H1 (cell line): ENCODE measurements at regions not wholly inside any gene's neighbourhood (a gene's known extent, or its start where the extent isn't known, plus 50 kb on each side); places are given as distances from the start of the nearest gene placed in this dataset.

Experiments used
- CTCF ChIA-PET: fragments of 300-600 bp; sonication (Branson Sonifier 250); formaldehyde crosslinking; loops from one replicate; lab custom pipeline; 2021; ENCODE audit not compliant: partially characterized antibody; lab: Charles Lee
- POLR2A ChIA-PET: fragments of 300-600 bp; sonication (Branson Sonifier 250); formaldehyde crosslinking; loops from one replicate; lab custom pipeline; 2021; ENCODE audit warnings: inconsistent platforms; ENCODE audit not compliant: partially characterized antibody; lab: Charles Lee
- DNase-seq, 2 experiments: peaks; one replicate each; pipeline versions ENCODE4 v3.0.0 to v3.0.0-alpha.2; 2010 to 2022; ENCODE audit warnings: low spot score in 2 of 2, low read depth in 1 of 2, mixed read lengths in 1 of 2
- FAIRE-seq: peaks from 2 replicates; lab custom pipeline; 2011; peaks lifted over from hg19 to GRCh38; lab: Jason Lieb, UNC
- H2AFZ ChIP-seq: 2 replicates; pipeline ENCODE4 v1.8.1; 2012; ENCODE audit warnings: low read length, inconsistent platforms
- H2AK5ac ChIP-seq: 2 replicates; pipeline ENCODE4 v1.6.1; 2013; ENCODE audit warnings: low read depth, low read length
- H2BK120ac ChIP-seq: replicated peaks from 2 replicates; pipeline ENCODE3; 2013; ENCODE audit warnings: low read depth, low read length, inconsistent platforms
- H2BK12ac ChIP-seq: 2 replicates; pipeline ENCODE4 v1.6.1; 2013; ENCODE audit warnings: low read depth, low read length
- H2BK15ac ChIP-seq: 2 replicates; pipeline ENCODE4 v1.6.1; 2013; ENCODE audit warnings: low read length
- H2BK20ac ChIP-seq: 2 replicates; pipeline ENCODE4 v1.6.1; 2013; ENCODE audit warnings: low read length
- H2BK5ac ChIP-seq: 2 replicates; pipeline ENCODE4 v1.6.1; 2013; ENCODE audit warnings: low read depth, low read length
- H3K14ac ChIP-seq: 2 replicates; pipeline ENCODE4 v1.6.1; 2013; ENCODE audit warnings: inconsistent platforms; ENCODE audit not compliant: insufficient read length
- H3K18ac ChIP-seq: 2 replicates; pipeline ENCODE4 v1.6.1; 2013; ENCODE audit warnings: low read length; ENCODE audit errors: extremely low read depth
- H3K23ac ChIP-seq: 2 replicates; pipeline ENCODE4 v1.6.1; 2013; ENCODE audit warnings: inconsistent platforms; ENCODE audit not compliant: insufficient read length
- H3K23me2 ChIP-seq: 2 replicates; pipeline ENCODE4 v1.6.1; 2013; ENCODE audit warnings: low read depth, low read length
- H3K27ac ChIP-seq: 2 replicates; pipeline ENCODE4 v1.6.1; 2011; ENCODE audit warnings: low read depth, low read length, inconsistent platforms
- H3K27me3 ChIP-seq, 4 experiments: replicated peaks in 1 of 4; 1 replicate in 1 of 4; 2 replicates in 3 of 4; pipeline versions ENCODE4 v1.6.1 to v1.8.1; 2011 to 2013; ENCODE audit warnings: low read length in 3 of 4, mild to moderate bottlenecking in 3 of 4, inconsistent platforms in 2 of 4, mixed read lengths in 2 of 4, moderate library complexity in 1 of 4; ENCODE audit not compliant: control insufficient read depth in 3 of 4, insufficient read depth in 3 of 4; ENCODE audit errors: extremely low read depth in 1 of 4
- H3K36me3 ChIP-seq, 4 experiments: 2 replicates each; pipeline versions ENCODE4 v1.6.1 to v1.8.1; 2011 to 2013; ENCODE audit warnings: mild to moderate bottlenecking in 4 of 4, low read length in 3 of 4, moderate library complexity in 2 of 4, control low read depth in 1 of 4, inconsistent platforms in 1 of 4; ENCODE audit not compliant: insufficient read depth in 4 of 4, control insufficient read depth in 2 of 4
- H3K4ac ChIP-seq: replicated peaks from 2 replicates; pipeline ENCODE3; 2013; ENCODE audit warnings: low read length, low read depth, mixed read lengths, inconsistent platforms; ENCODE audit not compliant: insufficient read length
- H3K4me1 ChIP-seq, 4 experiments: replicated peaks in 1 of 4; 1 replicate in 1 of 4; 2 replicates in 3 of 4; pipeline versions ENCODE4 v1.6.1 to v1.8.1; 2011 to 2013; ENCODE audit warnings: low read length in 3 of 4, inconsistent platforms in 2 of 4, mixed read lengths in 1 of 4; ENCODE audit not compliant: insufficient read depth in 4 of 4, control insufficient read depth in 3 of 4
- H3K4me2 ChIP-seq, 2 experiments: 2 replicates each; pipeline versions ENCODE4 v1.6.1 to v1.8.1; 2011 to 2013; ENCODE audit warnings: low read depth in 2 of 2, low read length in 2 of 2, control low read depth in 1 of 2, inconsistent platforms in 1 of 2, mild to moderate bottlenecking in 1 of 2; ENCODE audit not compliant: insufficient read depth in 1 of 2
- H3K4me3 ChIP-seq, 4 experiments: fragments of 200-600, 300-600 bp in 1 of 4; sonication (generic), shearing (Covaris generic), sonication (Bioruptor Twin) in 1 of 4; 2 replicates each; pipeline versions ENCODE4 v1.5.1 to v1.8.1; 2011 to 2016; ENCODE audit warnings: low read length in 4 of 4, low read depth in 3 of 4, control low read depth in 2 of 4, inconsistent platforms in 2 of 4, mild to moderate bottlenecking in 2 of 4, mixed read lengths in 1 of 4, moderate library complexity in 1 of 4; ENCODE audit not compliant: insufficient read depth in 2 of 4; ENCODE audit errors: extremely low read depth in 1 of 4
- H3K56ac ChIP-seq: replicated peaks from 2 replicates; pipeline ENCODE3; 2013; ENCODE audit warnings: low read depth, mild to moderate bottlenecking, mixed read lengths, low read length, inconsistent platforms; ENCODE audit not compliant: insufficient read length
- H3K79me1 ChIP-seq: 2 replicates; pipeline ENCODE4 v1.6.1; 2013; ENCODE audit warnings: low read depth, low read length, control low read depth
- H3K79me2 ChIP-seq, 2 experiments: 2 replicates each; pipeline versions ENCODE4 v1.6.1 to v1.8.1; 2012 to 2013; ENCODE audit warnings: low read length in 2 of 2, mild to moderate bottlenecking in 2 of 2, inconsistent platforms in 1 of 2; ENCODE audit not compliant: insufficient read depth in 2 of 2, control insufficient read depth in 1 of 2
- H3K9ac ChIP-seq, 4 experiments: replicated peaks in 1 of 4; 1 replicate in 1 of 4; 2 replicates in 3 of 4; pipeline versions ENCODE4 v1.6.1 to v1.8.1; 2011 to 2013; ENCODE audit warnings: low read depth in 3 of 4, low read length in 3 of 4, control low read depth in 2 of 4, mild to moderate bottlenecking in 2 of 4, moderate library complexity in 2 of 4, inconsistent platforms in 1 of 4; ENCODE audit errors: extremely low read depth in 1 of 4
- H3K9me3 ChIP-seq, 2 experiments: 2 replicates each; pipeline versions ENCODE4 v1.6.1 to v1.8.1; 2012 to 2013; ENCODE audit warnings: mild to moderate bottlenecking in 2 of 2, moderate library complexity in 2 of 2, control low read depth in 1 of 2, inconsistent platforms in 1 of 2, low read depth in 1 of 2, low read length in 1 of 2, mixed read lengths in 1 of 2; ENCODE audit not compliant: insufficient read depth in 2 of 2
- H4K20me1 ChIP-seq, 2 experiments: replicated peaks in 1 of 2; 2 replicates each; pipeline versions ENCODE3 to v1.8.1; 2011 to 2013; ENCODE audit warnings: inconsistent platforms in 2 of 2, low read length in 2 of 2, mild to moderate bottlenecking in 1 of 2; ENCODE audit not compliant: insufficient read depth in 2 of 2, control insufficient read depth in 1 of 2
- H4K5ac ChIP-seq: 2 replicates; pipeline ENCODE4 v1.6.1; 2013; ENCODE audit warnings: low read length, low read depth, mixed read lengths, inconsistent platforms; ENCODE audit not compliant: insufficient read length
- H4K8ac ChIP-seq: 2 replicates; pipeline ENCODE4 v1.8.0; 2013; ENCODE audit warnings: mild to moderate bottlenecking, moderate library complexity, low read length, inconsistent platforms; ENCODE audit not compliant: insufficient read depth; ENCODE audit errors: extremely low read depth
- H4K91ac ChIP-seq: replicated peaks from 2 replicates; pipeline ENCODE3; 2013; ENCODE audit warnings: low read length, mixed read lengths, inconsistent platforms; ENCODE audit not compliant: insufficient read length
- CHD1 ChIP-seq: IDR thresholded peaks from 2 replicates; pipeline ENCODE4 v1.6.1; 2012; ENCODE audit warnings: low read depth, low read length, improper control_type of control experiment
- CHD2 ChIP-seq: IDR thresholded peaks from 2 replicates; pipeline ENCODE4 v1.6.1; 2012; ENCODE audit warnings: low read length, improper control_type of control experiment
- CTCF ChIP-seq, 3 experiments: IDR thresholded peaks; 1 replicate in 2 of 3; 2 replicates in 1 of 3; pipeline versions ENCODE4 v1.5.1 to v1.6.1; 2011; ENCODE audit warnings: low read length in 3 of 3, mild to moderate bottlenecking in 3 of 3, inconsistent platforms in 2 of 3, low read depth in 1 of 3, moderate library complexity in 1 of 3; ENCODE audit not compliant: insufficient read depth in 1 of 3; ENCODE audit errors: control extremely low read depth in 1 of 3
- E2F6 ChIP-seq: IDR thresholded peaks from 2 replicates; pipeline ENCODE4 v1.6.1; 2012; ENCODE audit warnings: inconsistent platforms
- EGR1 ChIP-seq: IDR thresholded peaks from 2 replicates; pipeline ENCODE4 v1.6.1; 2011; ENCODE audit warnings: low read depth, low read length, borderline replicate concordance
- FOSL1 ChIP-seq: IDR thresholded peaks from 2 replicates; pipeline ENCODE4 v1.6.1; 2011; ENCODE audit warnings: mild to moderate bottlenecking, low read depth, low read length, moderate library complexity; ENCODE audit not compliant: insufficient read depth
- HDAC6 ChIP-seq: IDR thresholded peaks from one replicate; pipeline ENCODE4 v1.7.1; 2012; ENCODE audit warnings: low read depth, mild to moderate bottlenecking, inconsistent platforms, low read length, moderate library complexity
- JUN ChIP-seq: IDR thresholded peaks from 2 replicates; pipeline ENCODE4 v1.6.1; 2011; ENCODE audit warnings: low read depth, mild to moderate bottlenecking, improper control_type of control experiment, low read length
- JUND ChIP-seq: IDR thresholded peaks from 2 replicates; pipeline ENCODE4 v1.6.1; 2011; ENCODE audit warnings: mild to moderate bottlenecking, improper control_type of control experiment, low read length
- SP4 ChIP-seq: IDR thresholded peaks from 2 replicates; pipeline ENCODE4 v1.6.1; 2012; ENCODE audit warnings: low read length, inconsistent platforms
- TAF7 ChIP-seq: optimal IDR thresholded peaks from 2 replicates; pipeline ENCODE3; 2011; ENCODE audit warnings: low read depth, mild to moderate bottlenecking, inconsistent platforms, low read length, moderate library complexity, borderline replicate concordance
- WGBS, 2 experiments: shearing (Covaris generic) in 1 of 2; methylation state at CpG; one replicate each; pipeline versions ENCODE4 v1.1.6 to v1.1.7; 2013 to 2015; ENCODE audit warnings: low lambda C conversion rate in 2 of 2, mixed read lengths in 2 of 2, inconsistent platforms in 1 of 2, low coverage in 1 of 2, missing lambda C conversion rate in 1 of 2; ENCODE audit not compliant: insufficient replicate concordance in 2 of 2, insufficient coverage in 1 of 2, insufficient read length in 1 of 2; ENCODE audit errors: extremely low coverage in 1 of 2, missing lambda C conversion rate in 1 of 2; 5-methylcytosine and 5-hydroxymethylcytosine counted together

- no peak overlapping the region for H3K4me3 ChIP-seq
- H3K4ac ChIP-seq = no peak overlapping the region
- no peak overlapping the region for H3K23ac ChIP-seq
- no peak overlapping the region for H2BK20ac ChIP-seq
- H3K79me1 ChIP-seq = no peaks in the 10 kb centered on the region
- 85% methylated on average over 19 of the region's 19 CpGs; no CpG with 5 or more reads in 1 of the 2 experiments for WGBS, 2 experiments
- H3K36me3 ChIP-seq = no peaks in the 10 kb centered on the region
- H3K14ac ChIP-seq = no peak overlapping the region
- no peak overlapping the region for H3K18ac ChIP-seq
- FAIRE-seq (no peak), DNase-seq (no peak)
- no peak overlapping the region for H2BK15ac ChIP-seq
- H3K9me3 ChIP-seq = no peaks in the 10 kb centered on the region
- no peak overlapping the region; the same call in 1 of the 2 replicates for H4K8ac ChIP-seq
- H3K9ac ChIP-seq = no peak overlapping the region
- no peak overlapping the region; the same call in 1 of the 2 replicates for H2AFZ ChIP-seq
- ChIA-PET CTCF (interaction anchor here (0.7 kb wide), 1 partner anchor 146 kb away, joined by 3 read pairs; no protein-coding TSS in a partner anchor), POLR2A (no interaction called here)
- no peak overlapping the region for H4K91ac ChIP-seq
- H3K23me2 ChIP-seq = no peaks in the 10 kb centered on the region
- no peak overlapping the region for H2BK5ac ChIP-seq
- H2BK120ac ChIP-seq = no peak overlapping the region
- no peak overlapping the region for H3K56ac ChIP-seq
- no peak overlapping the region for H4K5ac ChIP-seq
- no peaks in the 10 kb centered on the region for H3K4me1 ChIP-seq
- H3K79me2 ChIP-seq = no peaks in the 10 kb centered on the region
- no peak overlapping the region for H2AK5ac ChIP-seq
- H3K4me2 ChIP-seq = no peak overlapping the region
- H3K27me3 ChIP-seq = no peaks in the 10 kb centered on the region; a peak in 1 of 7 replicates
- H2BK12ac ChIP-seq = no peak overlapping the region
- no peak overlapping the region for H3K27ac ChIP-seq
- no peaks in the 10 kb centered on the region for H4K20me1 ChIP-seq
- no peak for TF ChIP-seq CTCF (IDR thresholded peaks at IDR 0.05; ENCODE audit: control extremely low read depth in 1 of 3, insufficient read depth in 1 of 3, low read depth in 1 of 3, low read length in 3 of 3)
- TF ChIP-seq E2F6 = no peak
- no peak for TF ChIP-seq JUND
- no peak for TF ChIP-seq JUN
- TF ChIP-seq TAF7 = no peak
- no peak for TF ChIP-seq FOSL1
- no peak for TF ChIP-seq SP4
- no peak for TF ChIP-seq EGR1
- no peak for TF ChIP-seq HDAC6
- TF ChIP-seq CHD2 = no peak
- no peak for TF ChIP-seq CHD1
Observed at GRCh38 chr2:239676716-239677452, 276.1 kb upstream of the HDAC4 start.
